Endothelial cell of umbilical vein (primary cell): ENCODE measurements at regions not wholly inside any gene's neighbourhood (a gene's known extent, or its start where the extent isn't known, plus 50 kb on each side); places are given as distances from the start of the nearest gene placed in this dataset.

ENCODE experiments used
- EZH2 ChIP-seq: IDR thresholded peaks from 2 replicates; pipeline ENCODE4 v1.6.1; 2012; ENCODE audit warnings: borderline replicate concordance, low read depth, mild to moderate bottlenecking, moderate library complexity, low read length, inconsistent platforms; ENCODE audit not compliant: severe bottlenecking
- MYC ChIP-seq: IDR thresholded peaks from one replicate; pipeline ENCODE4 v1.6.1; 2011; ENCODE audit warnings: mild to moderate bottlenecking, low read depth, low read length

DNA sequence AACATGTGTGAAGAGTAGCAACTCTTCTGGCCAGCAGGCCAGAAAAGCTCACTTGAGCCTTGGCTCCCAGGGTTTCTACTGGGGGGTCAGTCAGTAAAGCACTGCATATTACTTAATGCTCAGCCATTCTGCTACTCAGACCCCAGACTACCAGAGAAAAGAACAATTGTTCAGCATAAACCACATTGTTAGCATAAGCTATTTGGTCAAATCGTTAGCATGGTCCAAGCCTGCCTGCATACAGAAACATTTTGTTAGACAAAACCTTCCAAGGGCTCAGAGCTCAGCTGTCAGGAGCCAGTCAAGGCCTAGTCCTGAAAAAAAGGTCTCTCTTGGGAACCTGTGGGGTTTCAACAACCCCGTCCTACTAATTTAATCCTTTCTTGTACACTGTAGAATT is 449.3 kb downstream of the PRR16 start:
- TF ChIP-seq EZH2 (no peak), MYC (no peak)
